Keratinocyte (primary cell): ENCODE measurements at regions not wholly inside any gene's neighbourhood (a gene's known extent, or its start where the extent isn't known, plus 50 kb on each side); places are given as distances from the start of the nearest gene placed in this dataset.

Experiments
- DNase-seq: peaks from one replicate; pipeline ENCODE4 v3.0.0-alpha.2; 2011; ENCODE audit warnings: low read depth, missing footprints, low spot score
- FAIRE-seq: peaks from 2 replicates; lab custom pipeline; 2011; peaks lifted over from hg19 to GRCh38; lab: Jason Lieb, UNC
- H2AFZ ChIP-seq: 2 replicates; pipeline ENCODE4 v1.6.0; 2012; ENCODE audit warnings: low read length, control low read depth, inconsistent platforms; ENCODE audit not compliant: control insufficient read depth
- H3K27ac ChIP-seq: 2 replicates; pipeline ENCODE4 v1.5.1; 2011; ENCODE audit warnings: low read length; ENCODE audit not compliant: control insufficient read depth, insufficient read depth
- H3K27me3 ChIP-seq: 3 replicates; pipeline ENCODE4 v1.6.0; 2011; ENCODE audit warnings: low read length; ENCODE audit not compliant: control insufficient read depth, insufficient read depth; ENCODE audit errors: extremely low read depth
- H3K36me3 ChIP-seq, 2 experiments: 2 replicates in 1 of 2; 3 replicates in 1 of 2; pipeline ENCODE4 v1.5.1; 2011; ENCODE audit warnings: low read length in 2 of 2, mild to moderate bottlenecking in 1 of 2; ENCODE audit not compliant: control insufficient read depth in 2 of 2, insufficient read depth in 2 of 2; ENCODE audit errors: extremely low read depth in 1 of 2
- H3K4me1 ChIP-seq: 3 replicates; pipeline ENCODE4 v1.5.1; 2011; ENCODE audit warnings: low read length; ENCODE audit not compliant: control insufficient read depth, insufficient read depth; ENCODE audit errors: extremely low read depth
- H3K4me2 ChIP-seq: 3 replicates; pipeline ENCODE4 v1.6.0; 2011; ENCODE audit warnings: low read depth, low read length; ENCODE audit not compliant: control insufficient read depth, insufficient read depth; ENCODE audit errors: extremely low read depth
- H3K4me3 ChIP-seq, 3 experiments: fragments of 200-600 bp in 1 of 3; sonication (generic) in 1 of 3; 2 replicates in 2 of 3; 3 replicates in 1 of 3; pipeline ENCODE4 v1.5.1; 2011 to 2016; ENCODE audit warnings: low read length in 3 of 3, mild to moderate bottlenecking in 3 of 3, control low read depth in 2 of 3, inconsistent platforms in 1 of 3, low read depth in 1 of 3, mixed read lengths in 1 of 3, mixed run types in 1 of 3, moderate library complexity in 1 of 3; ENCODE audit not compliant: control insufficient read depth in 2 of 3, insufficient read depth in 2 of 3; ENCODE audit errors: extremely low read depth in 1 of 3
- H3K79me2 ChIP-seq: 2 replicates; pipeline ENCODE4 v1.6.0; 2012; ENCODE audit warnings: low read length; ENCODE audit not compliant: control insufficient read depth, insufficient read depth
- H3K9ac ChIP-seq: 3 replicates; pipeline ENCODE4 v1.6.0; 2011; ENCODE audit warnings: low read length; ENCODE audit not compliant: control insufficient read depth, insufficient read depth; ENCODE audit errors: extremely low read depth
- H3K9me1 ChIP-seq: 3 replicates; pipeline ENCODE4 v1.6.0; 2011; ENCODE audit warnings: low read length; ENCODE audit not compliant: control insufficient read depth, insufficient read depth; ENCODE audit errors: extremely low read depth
- H3K9me3 ChIP-seq: 2 replicates; pipeline ENCODE4 v1.5.1; 2012; ENCODE audit warnings: low read depth, low read length; ENCODE audit not compliant: control insufficient read depth
- H4K20me1 ChIP-seq: 3 replicates; pipeline ENCODE4 v1.6.0; 2011; ENCODE audit warnings: low read length; ENCODE audit not compliant: control insufficient read depth, insufficient read depth; ENCODE audit errors: extremely low read depth
- EZH2 ChIP-seq: IDR thresholded peaks from one replicate; pipeline ENCODE4 v1.6.1; 2012; ENCODE audit warnings: inconsistent platforms, mild to moderate bottlenecking, low read length, moderate library complexity
- dilution Hi-C: fragments of 300-500 bp; cut with MboI; formaldehyde crosslinking; loops from one replicate; pipeline ENCODE4 v1.7.0; 2020; ENCODE audit warnings: low sequenced_read_pairs; ENCODE audit not compliant: extremely low pct_ligation_motif_present
- TF ChIP-seq, protein P1 (sequence below), 3 experiments: IDR thresholded peaks in 1 of 3; conservative IDR thresholded peaks in 1 of 3; optimal IDR thresholded peaks in 1 of 3; 2 replicates in 2 of 3; 3 replicates in 1 of 3; pipeline versions ENCODE3 to v1.5.1; 2011; ENCODE audit warnings: low read length in 3 of 3, mild to moderate bottlenecking in 3 of 3, moderate library complexity in 2 of 3, control low read depth in 1 of 3, inconsistent platforms in 1 of 3; ENCODE audit not compliant: insufficient read depth in 2 of 3; ENCODE audit errors: extremely low read depth in 1 of 3

GRCh38 chr4:108355186-108355901 is 186.6 kb upstream of the LEF1 start:
- no peak for FAIRE-seq
- no peaks in the 10 kb centered on the region for H3K79me2 ChIP-seq
- dilution Hi-C loops = no loop called here
- H2AFZ ChIP-seq = no peak overlapping the region
- H3K9me1 ChIP-seq = no peaks in the 10 kb centered on the region
- no peaks in the 10 kb centered on the region for H3K9me3 ChIP-seq
- peaks cover 3% of the 10 kb centered on the region for H3K27me3 ChIP-seq
- no peak for DNase-seq
- H4K20me1 ChIP-seq = no peaks in the 10 kb centered on the region
- H3K27ac ChIP-seq = no peak overlapping the region
- no peaks in the 10 kb centered on the region for H3K4me1 ChIP-seq
- no peak overlapping the region for H3K4me2 ChIP-seq
- H3K4me3 ChIP-seq = no peak overlapping the region
- TF ChIP-seq, protein P1, sequence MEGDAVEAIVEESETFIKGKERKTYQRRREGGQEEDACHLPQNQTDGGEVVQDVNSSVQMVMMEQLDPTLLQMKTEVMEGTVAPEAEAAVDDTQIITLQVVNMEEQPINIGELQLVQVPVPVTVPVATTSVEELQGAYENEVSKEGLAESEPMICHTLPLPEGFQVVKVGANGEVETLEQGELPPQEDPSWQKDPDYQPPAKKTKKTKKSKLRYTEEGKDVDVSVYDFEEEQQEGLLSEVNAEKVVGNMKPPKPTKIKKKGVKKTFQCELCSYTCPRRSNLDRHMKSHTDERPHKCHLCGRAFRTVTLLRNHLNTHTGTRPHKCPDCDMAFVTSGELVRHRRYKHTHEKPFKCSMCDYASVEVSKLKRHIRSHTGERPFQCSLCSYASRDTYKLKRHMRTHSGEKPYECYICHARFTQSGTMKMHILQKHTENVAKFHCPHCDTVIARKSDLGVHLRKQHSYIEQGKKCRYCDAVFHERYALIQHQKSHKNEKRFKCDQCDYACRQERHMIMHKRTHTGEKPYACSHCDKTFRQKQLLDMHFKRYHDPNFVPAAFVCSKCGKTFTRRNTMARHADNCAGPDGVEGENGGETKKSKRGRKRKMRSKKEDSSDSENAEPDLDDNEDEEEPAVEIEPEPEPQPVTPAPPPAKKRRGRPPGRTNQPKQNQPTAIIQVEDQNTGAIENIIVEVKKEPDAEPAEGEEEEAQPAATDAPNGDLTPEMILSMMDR (optimal IDR thresholded peaks at IDR 0.05 in 1 of 3, IDR thresholded peaks at IDR 0.05 in 1 of 3, conservative IDR thresholded peaks at IDR 0.05 in 1 of 3; ENCODE audit: extremely low read depth in 1 of 3, insufficient read depth in 2 of 3, low read length in 3 of 3) = no peak
- no peak for TF ChIP-seq EZH2
- no peaks in the 10 kb centered on the region for H3K36me3 ChIP-seq
- H3K9ac ChIP-seq = no peak overlapping the region

DNA sequence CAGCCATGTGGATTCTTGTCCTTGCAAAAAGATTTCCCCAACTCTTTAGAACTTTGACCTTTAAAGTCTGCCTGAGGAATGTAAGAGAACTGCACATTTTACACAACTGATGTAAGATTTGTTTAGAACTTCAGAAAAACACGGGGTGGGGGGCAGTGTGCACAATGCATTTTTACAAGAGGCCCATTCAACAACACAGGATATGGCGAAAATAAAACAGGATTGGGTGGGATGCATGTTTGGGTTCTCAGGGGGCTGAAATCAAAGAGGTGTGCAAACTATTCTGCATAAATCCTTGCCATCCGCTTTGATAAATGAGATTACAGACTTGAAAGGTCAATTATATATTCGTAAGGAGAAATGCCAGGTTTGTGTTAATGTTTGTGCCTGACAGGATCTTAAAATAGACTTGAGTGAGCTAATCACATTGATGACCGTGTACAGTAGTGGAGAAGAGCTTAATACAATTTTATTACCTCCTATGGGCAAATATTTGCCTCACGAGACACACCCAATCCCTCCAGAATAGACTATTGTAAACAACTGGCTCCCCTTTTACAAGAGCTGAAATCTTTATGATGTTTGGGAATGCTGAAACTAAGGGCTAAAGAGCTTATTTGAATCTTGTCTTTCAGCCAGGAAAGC is 184.1 kb upstream of the LEF1 start:
- peaks cover 8% of the 10 kb centered on the region for H3K27me3 ChIP-seq
- no peaks in the 10 kb centered on the region for H3K79me2 ChIP-seq
- FAIRE-seq = no peak
- no peak for DNase-seq
- H3K9ac ChIP-seq = no peak overlapping the region
- no peak overlapping the region for H2AFZ ChIP-seq
- H4K20me1 ChIP-seq = no peaks in the 10 kb centered on the region
- no peaks in the 10 kb centered on the region for H3K4me1 ChIP-seq
- dilution Hi-C loops = no loop called here
- no peaks in the 10 kb centered on the region for H3K36me3 ChIP-seq
- no peak overlapping the region for H3K27ac ChIP-seq
- H3K9me1 ChIP-seq = no peaks in the 10 kb centered on the region
- no peak overlapping the region for H3K4me2 ChIP-seq
- no peak for TF ChIP-seq EZH2
- TF ChIP-seq, protein P1 (optimal IDR thresholded peaks at IDR 0.05 in 1 of 3, IDR thresholded peaks at IDR 0.05 in 1 of 3, conservative IDR thresholded peaks at IDR 0.05 in 1 of 3; ENCODE audit: extremely low read depth in 1 of 3, insufficient read depth in 2 of 3, low read length in 3 of 3) = no peak
- H3K4me3 ChIP-seq = no peak overlapping the region
- no peaks in the 10 kb centered on the region for H3K9me3 ChIP-seq
